Amygdala (tissue), 56 donors: ENCODE measurements at regions not wholly inside any gene's neighbourhood (a gene's known extent, or its start where the extent isn't known, plus 50 kb on each side); places are given as distances from the start of the nearest gene placed in this dataset.
A peak's percentile ranks its signal among the peaks of the same experiment; 100 is the strongest.
"Not testable (repeated sequence)": the region's sequence is repeated elsewhere in the genome, so short reads cannot be mapped to it uniquely, and the experiment has no call there.

ENCODE experiments used
- DNase-seq, 56 donors: peaks; one replicate each; lab custom pipeline; 2025; lab: John Stamatoyannopoulos, UW

GRCh38 chr12:111250251-111250881, 118.5 kb downstream of the PHETA1 start:
- DNase-seq = no peak

DNA sequence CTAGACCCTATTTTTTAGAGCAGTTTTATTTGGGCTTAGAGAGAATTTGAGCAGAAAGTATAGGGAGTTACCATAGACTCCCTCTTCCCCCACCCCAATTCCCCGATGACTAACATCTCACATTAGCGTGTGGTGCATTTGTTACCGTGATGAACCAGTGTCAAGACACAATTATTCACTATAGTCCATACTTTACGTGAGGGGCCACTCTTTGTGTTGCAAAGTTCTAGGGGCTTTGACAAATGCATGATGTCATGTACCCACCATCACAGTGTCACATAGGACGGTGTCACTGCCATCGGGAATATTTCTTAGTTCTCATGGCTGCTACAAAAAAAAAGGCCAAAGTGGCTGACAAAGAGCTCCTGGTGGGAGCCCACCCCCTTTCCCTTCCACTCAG, 119.1 kb downstream of the PHETA1 start:
- no peak for DNase-seq

DNA sequence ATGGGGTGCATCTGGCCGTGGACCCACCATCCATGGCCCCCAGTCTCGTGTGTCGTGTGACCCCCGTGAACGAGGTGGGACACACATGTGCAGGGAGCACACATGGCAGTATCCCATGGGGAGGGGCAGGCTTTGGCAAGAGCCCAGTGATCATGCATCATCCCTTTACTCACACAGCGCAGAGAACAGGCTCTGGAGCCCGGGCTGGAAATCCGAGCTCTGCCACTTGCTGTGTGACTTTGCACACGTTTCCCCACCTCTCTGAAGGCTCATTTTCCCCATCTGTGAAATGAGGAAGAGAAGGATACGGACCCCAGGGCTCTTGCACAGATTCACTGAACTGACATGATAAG, 119.9 kb downstream of the PHETA1 start:
- DNase-seq = no peak

DNA sequence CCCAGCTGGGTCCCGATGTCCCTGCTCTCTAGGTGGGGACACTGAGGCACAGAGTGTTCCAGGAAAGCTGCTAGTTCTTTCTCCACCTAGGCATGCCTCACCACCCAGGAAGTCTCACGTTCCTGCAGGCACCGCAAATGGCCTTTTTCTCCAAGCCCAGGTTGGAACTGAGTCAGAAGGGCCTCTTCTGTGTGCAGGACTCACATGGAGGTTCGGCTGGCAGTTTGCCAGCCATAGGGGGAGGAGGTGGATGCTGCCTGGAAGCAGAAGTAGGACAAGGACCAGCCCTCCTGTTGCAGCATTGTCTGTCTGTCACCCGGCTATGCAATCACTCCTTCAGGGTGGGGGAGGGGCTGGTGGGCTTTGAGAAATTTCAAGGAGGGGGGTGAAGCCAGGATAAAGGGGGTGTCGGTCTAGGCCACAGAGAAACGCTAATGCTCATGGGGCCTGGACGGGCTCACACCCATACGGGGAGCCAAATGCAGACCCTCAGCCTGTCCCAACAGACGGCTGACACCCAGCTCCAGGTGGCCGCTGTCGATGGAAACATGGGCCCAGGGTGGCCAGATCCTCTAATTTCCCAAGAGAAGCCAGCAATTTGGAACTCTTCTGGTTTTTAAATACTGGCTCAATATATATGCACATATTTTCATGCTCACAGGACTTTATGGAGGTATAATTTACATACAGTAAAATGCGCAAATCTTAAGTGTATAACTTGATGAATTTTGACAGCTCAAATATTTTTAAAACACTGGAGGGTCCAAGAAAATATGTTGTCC, 120.5 kb downstream of the PHETA1 start:
- peak in 2 of 56 donors; percentile 4 to 5 for DNase-seq

DNA sequence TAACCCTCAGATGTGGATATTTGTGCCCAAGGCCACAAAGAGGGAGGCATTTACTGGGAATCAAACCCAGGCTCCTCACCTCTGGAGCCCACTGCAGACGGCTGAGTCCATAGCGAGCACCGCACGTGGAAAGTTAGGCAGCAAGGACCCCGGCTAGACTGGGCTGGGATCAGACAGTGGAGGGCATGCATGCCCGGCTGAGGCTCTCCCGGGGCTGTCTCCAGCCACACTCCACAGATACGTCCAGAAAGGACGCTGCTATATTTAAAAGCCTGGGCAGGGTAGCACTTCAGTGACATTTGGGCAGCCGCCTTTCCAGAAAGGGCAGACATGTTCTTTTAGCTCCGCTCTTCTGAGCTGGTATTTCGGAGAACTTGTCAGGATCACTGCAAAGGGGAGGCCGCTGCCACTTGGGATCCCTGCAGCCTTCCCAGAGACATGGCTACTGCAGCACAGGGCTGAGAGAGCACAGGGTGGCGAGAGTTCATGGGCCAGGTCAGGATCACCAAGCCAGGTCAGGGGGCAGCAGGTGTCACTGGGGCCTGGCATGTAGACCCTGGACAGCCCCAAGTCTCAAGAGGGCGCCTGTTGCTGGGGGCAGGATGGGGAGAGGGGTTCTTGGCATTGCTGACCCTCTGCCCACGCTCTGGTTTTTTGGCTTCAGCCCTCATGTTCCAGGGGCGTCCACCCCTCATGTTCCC, 121.7 kb downstream of the PHETA1 start:
- DNase-seq = no peak

- no peak for DNase-seq
Observed at GRCh38 chr12:111246477-111247011, 122.4 kb downstream of the PHETA1 start.

GRCh38 chr12:111245701-111246476, 123.0 kb downstream of the PHETA1 start:
- no peak for DNase-seq

DNA sequence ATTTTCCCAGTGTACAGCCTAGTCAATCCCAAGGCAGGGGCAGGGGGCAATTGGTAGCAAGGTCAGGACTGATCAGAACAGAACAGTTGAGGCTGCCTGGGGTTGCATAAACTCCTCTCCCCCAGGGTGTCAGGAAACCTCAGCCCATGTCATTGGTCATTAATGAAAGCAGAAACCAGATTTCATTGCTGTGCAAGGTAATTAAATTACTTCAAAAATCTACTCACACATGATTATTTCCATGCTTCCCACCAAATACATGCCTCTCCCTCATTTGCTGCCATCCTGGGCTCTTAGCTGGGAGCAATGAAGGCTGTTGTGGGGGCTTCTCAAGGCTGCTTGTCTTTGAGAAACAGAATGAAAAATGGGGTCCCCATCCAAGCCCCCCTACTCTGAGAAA, 124.2 kb downstream of the PHETA1 start:
- DNase-seq = no peak

GRCh38 chr12:111242817-111243216, 126.1 kb downstream of the PHETA1 start:
- not testable (repeated sequence) for DNase-seq

- DNase-seq = no peak
Observed at GRCh38 chr12:111242184-111242583, 126.7 kb downstream of the PHETA1 start.

GRCh38 chr12:111240374-111240773, 128.5 kb downstream of the PHETA1 start:
- DNase-seq = no peak

DNA sequence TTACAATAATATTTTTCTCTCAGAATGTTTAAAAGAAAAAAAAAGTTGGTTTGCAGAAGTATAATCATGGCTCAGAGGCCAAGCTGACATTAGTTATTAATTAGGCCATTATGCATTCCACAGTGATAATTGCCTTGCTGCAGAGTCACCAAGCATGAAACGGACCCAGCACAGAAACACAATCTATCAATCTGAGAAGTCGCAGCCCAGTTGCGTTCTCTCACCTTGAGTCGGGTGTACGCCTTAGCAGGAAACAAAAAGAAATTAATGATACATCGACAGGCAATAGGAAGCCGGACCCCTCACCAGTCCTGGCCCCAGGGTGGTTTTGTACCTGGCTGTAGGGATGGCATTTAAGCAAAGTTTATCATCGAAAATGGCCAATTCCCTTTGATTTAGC, 129.7 kb downstream of the PHETA1 start:
- no peak for DNase-seq

GRCh38 chr12:111238075-111238734, 130.7 kb downstream of the PHETA1 start:
- DNase-seq = no peak

GRCh38 chr12:111234491-111234890, 134.4 kb downstream of the PHETA1 start:
- DNase-seq = not testable (repeated sequence)

DNA sequence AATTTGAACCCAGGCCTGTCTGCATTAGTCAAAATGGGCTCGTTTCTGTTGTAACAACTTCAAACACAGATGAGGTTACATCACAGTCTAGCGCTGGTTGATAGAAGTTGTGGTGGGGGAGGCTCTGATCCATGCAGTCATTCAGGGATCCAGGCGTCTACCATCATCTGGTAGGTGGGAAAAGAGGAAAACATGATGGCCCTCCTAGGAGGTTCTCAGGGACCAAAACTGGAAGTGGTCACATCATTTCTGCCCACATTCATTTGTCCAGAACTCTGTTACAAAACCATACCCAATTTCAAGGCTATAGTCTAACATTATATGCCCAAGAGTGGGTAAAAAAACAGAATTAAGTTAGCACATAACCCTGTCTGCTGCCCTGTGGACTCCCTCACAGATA, 135.1 kb downstream of the PHETA1 start:
- DNase-seq = no peak

- no peak for DNase-seq
Observed at GRCh38 chr12:111230649-111231048, 138.2 kb downstream of the PHETA1 start.

GRCh38 chr12:111228916-111229666, 139.8 kb downstream of the PHETA1 start:
- no peak for DNase-seq

DNA sequence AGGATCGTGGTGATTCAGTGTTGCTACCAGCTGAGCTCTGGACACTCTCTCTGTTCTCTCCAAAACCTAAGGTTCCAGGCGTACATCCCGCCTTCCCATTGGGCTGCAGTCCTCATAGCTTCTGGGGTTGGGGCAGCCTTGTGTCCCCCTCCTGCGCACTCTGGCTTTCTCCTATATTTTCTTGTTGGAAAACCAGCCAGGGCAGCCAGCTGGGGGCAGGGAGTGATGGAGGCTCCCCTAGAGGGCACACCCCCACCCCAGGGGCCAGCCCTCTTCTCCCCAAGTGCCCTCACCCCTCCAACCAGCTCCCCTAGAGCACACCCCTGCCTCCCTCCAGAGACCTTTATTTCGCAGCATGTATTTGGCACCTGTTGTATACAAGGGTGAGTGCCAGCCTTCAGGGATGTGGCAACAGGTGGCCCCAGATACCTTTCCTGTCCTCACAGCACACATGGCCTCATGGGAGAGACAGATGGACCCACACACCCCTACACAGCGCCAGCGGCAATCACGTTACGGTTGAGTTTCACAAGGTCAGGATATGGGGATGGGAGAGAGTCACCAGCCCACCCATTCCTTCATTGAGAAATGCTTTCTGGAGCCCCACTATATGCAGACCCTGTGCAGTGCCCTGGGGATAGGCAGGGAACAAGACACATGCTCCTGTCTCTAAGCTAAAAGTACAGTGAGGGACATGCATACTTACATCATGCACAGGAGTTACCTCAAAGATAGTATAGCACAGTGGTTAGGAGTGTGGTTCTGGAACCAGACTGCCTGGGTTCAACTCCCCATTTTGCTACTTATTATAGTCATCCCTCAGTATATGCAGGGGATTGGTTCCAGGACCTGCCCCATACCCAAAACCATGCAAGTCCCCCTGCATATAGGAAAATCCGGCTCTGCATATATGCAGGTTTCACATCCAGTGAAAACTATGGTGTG, 141.1 kb downstream of the PHETA1 start:
- DNase-seq = no peak
